Superior temporal gyrus (tissue), 1 donor: ENCODE measurements at regions not wholly inside any gene's neighbourhood (a gene's known extent, or its start where the extent isn't known, plus 50 kb on each side); places are given as distances from the start of the nearest gene placed in this dataset.
"Not testable (repeated sequence)": the region's sequence is repeated elsewhere in the genome, so short reads cannot be mapped to it uniquely, and the experiment has no call there.

Source experiments
- DNase-seq: peaks from one replicate; pipeline ENCODE4 v3.0.0-alpha.2; 2016; ENCODE audit errors: extremely low spot score

GRCh38 chr9:90201766-90202165, 440.9 kb downstream of the DIRAS2 start:
- DNase-seq: no peak

- DNase-seq: no peak
Observed at GRCh38 chr9:90204128-90204831, 438.3 kb downstream of the DIRAS2 start.

GRCh38 chr9:90213045-90213444, 429.6 kb downstream of the DIRAS2 start:
- not testable (repeated sequence) for DNase-seq

- DNase-seq: no peak
Observed at GRCh38 chr9:90219548-90220118, 423.0 kb downstream of the DIRAS2 start.

- DNase-seq: not testable (repeated sequence)
Observed at GRCh38 chr9:90221899-90222298, 420.7 kb downstream of the DIRAS2 start.

- peak; percentile 65 for DNase-seq
Observed at GRCh38 chr9:90226839-90227338, 415.7 kb downstream of the DIRAS2 start.

GRCh38 chr9:90233081-90233480, 409.5 kb downstream of the DIRAS2 start:
- not testable (repeated sequence) for DNase-seq

- DNase-seq: no peak
Observed at GRCh38 chr9:90240541-90240940, 402.1 kb downstream of the DIRAS2 start.

- DNase-seq: no peak
Observed at GRCh38 chr9:90245661-90246060, 397.0 kb downstream of the DIRAS2 start.

- DNase-seq: no peak
Observed at GRCh38 chr9:90249094-90249493, 393.5 kb downstream of the DIRAS2 start.

GRCh38 chr9:90251316-90251715, 391.3 kb downstream of the DIRAS2 start:
- DNase-seq: no peak

- DNase-seq: peak; percentile 28
Observed at GRCh38 chr9:90256345-90256744, 386.3 kb downstream of the DIRAS2 start.

GRCh38 chr9:90259311-90260246, 383.0 kb downstream of the DIRAS2 start:
- DNase-seq: no peak

GRCh38 chr9:90261698-90262097, 380.9 kb downstream of the DIRAS2 start:
- no peak for DNase-seq

- DNase-seq: no peak
Observed at GRCh38 chr9:90268613-90269012, 374.0 kb downstream of the DIRAS2 start.

GRCh38 chr9:90271707-90272106, 370.9 kb downstream of the DIRAS2 start:
- no peak for DNase-seq

GRCh38 chr9:90274725-90275124, 367.9 kb downstream of the DIRAS2 start:
- no peak for DNase-seq

GRCh38 chr9:90285946-90286345, 356.7 kb downstream of the DIRAS2 start:
- no peak for DNase-seq

- DNase-seq: no peak
Observed at GRCh38 chr9:90287567-90288274, 354.9 kb downstream of the DIRAS2 start.

- DNase-seq: no peak
Observed at GRCh38 chr9:90288275-90288639, 354.4 kb downstream of the DIRAS2 start.

GRCh38 chr9:90290716-90291485, 351.7 kb downstream of the DIRAS2 start:
- no peak for DNase-seq
